Activated CD4-positive, alpha-beta memory T cell treated with anti-CD3 and anti-CD28 coated beads, Interleukin-2, amount 10 ng/mL, durations not matched to agents 7 days and 5 days (primary cell): ENCODE measurements at regions not wholly inside any gene's neighbourhood (a gene's known extent, or its start where the extent isn't known, plus 50 kb on each side); places are given as distances from the start of the nearest gene placed in this dataset.
"Not testable (repeated sequence)": the region's sequence is repeated elsewhere in the genome, so short reads cannot be mapped to it uniquely, and the experiment has no call there.

Source experiments
- CTCF ChIA-PET: fragments of 350-600 bp; sonication (Branson Sonifier 250); formaldehyde crosslinking; loops from one replicate; lab custom pipeline; 2021; ENCODE audit warnings: antibody characterized with exemption, inconsistent platforms; lab: Charles Lee
- POLR2A ChIA-PET: fragments of 350-600 bp; sonication (Branson Sonifier 250); formaldehyde crosslinking; loops from one replicate; lab custom pipeline; 2021; ENCODE audit warnings: antibody characterized with exemption; lab: Charles Lee
- DNase-seq: peaks from one replicate; pipeline ENCODE4 v3.0.0-alpha.2; 2020
- H3K27ac Mint-ChIP-seq: one replicate; pipeline ENCODE4 v1.8.0; 2021; ENCODE audit warnings: mild to moderate bottlenecking, mixed read lengths
- H3K27me3 Mint-ChIP-seq: one replicate; pipeline ENCODE4 v1.8.0; 2021; ENCODE audit warnings: mixed read lengths
- H3K36me3 Mint-ChIP-seq: one replicate; pipeline ENCODE4 v1.8.0; 2021; ENCODE audit warnings: low read depth, mixed read lengths
- H3K4me1 Mint-ChIP-seq: one replicate; pipeline ENCODE4 v1.8.0; 2021; ENCODE audit warnings: mixed read lengths
- H3K4me3 Mint-ChIP-seq: one replicate; pipeline ENCODE4 v1.8.0; 2021; ENCODE audit warnings: mild to moderate bottlenecking, mixed read lengths
- H3K9me3 Mint-ChIP-seq: one replicate; pipeline ENCODE4 v1.8.0; 2021; ENCODE audit warnings: mixed read lengths

GRCh38 chr3:124633524-124633923 lies 96.7 kb upstream of the UMPS start:
- CTCF ChIA-PET: no interaction called here
- peaks cover 82% of the 10 kb centered on the region for H3K27me3 Mint-ChIP-seq

GRCh38 chr3:124634210-124635168 lies 95.8 kb upstream of the UMPS start:
- CTCF ChIA-PET: no interaction called here
- H3K9me3 Mint-ChIP-seq: no peaks in the 10 kb centered on the region
- DNase-seq: no peak

More at GRCh38 chr3:124633524-124633923, 96.7 kb upstream of the UMPS start:
- Mint-ChIP-seq H3K27ac (no peak overlapping the region), H3K4me3 (no peak overlapping the region), H3K36me3 (no peaks in the 10 kb centered on the region), H3K9me3 (no peaks in the 10 kb centered on the region), H3K4me1 (peaks cover 6% of the 10 kb centered on the region)
- POLR2A ChIA-PET: no interaction called here
- no peak for DNase-seq

GRCh38 chr3:124635169-124635539 lies 95.1 kb upstream of the UMPS start:
- peaks cover 76% of the 10 kb centered on the region for H3K27me3 Mint-ChIP-seq
- no peak for DNase-seq
- POLR2A ChIA-PET: no interaction called here
- H3K4me3 Mint-ChIP-seq: no peak overlapping the region
- peaks cover 19% of the 10 kb centered on the region for H3K4me1 Mint-ChIP-seq
- H3K36me3 Mint-ChIP-seq: no peaks in the 10 kb centered on the region
- H3K27ac Mint-ChIP-seq: no peak overlapping the region
- CTCF ChIA-PET: no interaction called here
- H3K9me3 Mint-ChIP-seq: no peaks in the 10 kb centered on the region

More at GRCh38 chr3:124634210-124635168, 95.8 kb upstream of the UMPS start:
- POLR2A ChIA-PET: no interaction called here
- H3K4me3 Mint-ChIP-seq: no peak overlapping the region
- H3K27ac Mint-ChIP-seq: no peak overlapping the region
- no peaks in the 10 kb centered on the region for H3K36me3 Mint-ChIP-seq
- peaks cover 12% of the 10 kb centered on the region for H3K4me1 Mint-ChIP-seq
- H3K27me3 Mint-ChIP-seq: peaks cover 81% of the 10 kb centered on the region

- H3K4me3 Mint-ChIP-seq: no peak overlapping the region
- no peak for DNase-seq
- H3K9me3 Mint-ChIP-seq: no peaks in the 10 kb centered on the region
- peaks cover 28% of the 10 kb centered on the region for H3K4me1 Mint-ChIP-seq
- H3K27ac Mint-ChIP-seq: no peak overlapping the region
- peaks cover 76% of the 10 kb centered on the region for H3K27me3 Mint-ChIP-seq
- ChIA-PET CTCF (no interaction called here), POLR2A (no interaction called here)
- no peaks in the 10 kb centered on the region for H3K36me3 Mint-ChIP-seq
Observed at GRCh38 chr3:124636101-124636862, 94.0 kb upstream of the UMPS start.

GRCh38 chr3:124636863-124637296 lies 93.4 kb upstream of the UMPS start:
- Mint-ChIP-seq H3K27ac (no peak overlapping the region), H3K36me3 (no peaks in the 10 kb centered on the region), H3K9me3 (no peaks in the 10 kb centered on the region), H3K4me1 (peaks cover 28% of the 10 kb centered on the region), H3K27me3 (peaks cover 76% of the 10 kb centered on the region), H3K4me3 (no peak overlapping the region)
- DNase-seq: no peak
- ChIA-PET POLR2A (no interaction called here), CTCF (no interaction called here)

GRCh38 chr3:124639406-124640237 lies 90.6 kb upstream of the UMPS start:
- peaks cover 28% of the 10 kb centered on the region for H3K4me1 Mint-ChIP-seq
- H3K36me3 Mint-ChIP-seq: no peaks in the 10 kb centered on the region
- ChIA-PET CTCF (interaction anchor here (0.7 to 1.9 kb wide), 2 partner anchors 50 to 581 kb away, joined by 4 to 6 read pairs; no protein-coding TSS in a partner anchor), POLR2A (interaction anchor here (0.5 to 1.3 kb wide), 4 partner anchors 10 to 87 kb away, joined by 3 to 4 read pairs (median 3); no protein-coding TSS in a partner anchor)
- no peak overlapping the region for H3K4me3 Mint-ChIP-seq
- peak overlapping the region; percentile 10 for H3K27ac Mint-ChIP-seq
- H3K9me3 Mint-ChIP-seq: no peaks in the 10 kb centered on the region
- no peak for DNase-seq
- H3K27me3 Mint-ChIP-seq: peaks cover 72% of the 10 kb centered on the region

GRCh38 chr3:124640635-124641306 lies 89.5 kb upstream of the UMPS start:
- Mint-ChIP-seq H3K9me3 (no peaks in the 10 kb centered on the region), H3K27ac (no peak overlapping the region), H3K27me3 (peaks cover 73% of the 10 kb centered on the region), H3K4me1 (peaks cover 29% of the 10 kb centered on the region), H3K36me3 (peaks cover 4% of the 10 kb centered on the region), H3K4me3 (no peak overlapping the region)
- CTCF ChIA-PET: interaction anchor here (0.7 to 1.9 kb wide), 2 partner anchors 48 to 580 kb away, joined by 4 to 6 read pairs; no protein-coding TSS in a partner anchor
- POLR2A ChIA-PET: interaction anchor here (0.5 kb wide), 1 partner anchor 88 kb away, joined by 3 read pairs; no protein-coding TSS in a partner anchor
- no peak for DNase-seq

- Mint-ChIP-seq H3K9me3 (no peaks in the 10 kb centered on the region), H3K36me3 (peaks cover 4% of the 10 kb centered on the region), H3K27me3 (peaks cover 70% of the 10 kb centered on the region), H3K4me1 (peaks cover 24% of the 10 kb centered on the region), H3K27ac (no peak overlapping the region), H3K4me3 (no peak overlapping the region)
- POLR2A ChIA-PET: no interaction called here
- CTCF ChIA-PET: no interaction called here
- no peak for DNase-seq
Observed at GRCh38 chr3:124643453-124643852, 86.8 kb upstream of the UMPS start.

- POLR2A ChIA-PET, H3K9me3 Mint-ChIP-seq, CTCF ChIA-PET, H3K4me3 Mint-ChIP-seq, H3K36me3 Mint-ChIP-seq, H3K4me1 Mint-ChIP-seq, H3K27ac Mint-ChIP-seq, DNase-seq: not testable (repeated sequence)
- H3K27me3 Mint-ChIP-seq: peaks cover 65% of the 10 kb centered on the region
Observed at GRCh38 chr3:124646186-124646585, 84.1 kb upstream of the UMPS start.

- Mint-ChIP-seq H3K27me3 (peaks cover 54% of the 10 kb centered on the region), H3K4me3 (no peak overlapping the region), H3K9me3 (no peaks in the 10 kb centered on the region), H3K4me1 (peaks cover 5% of the 10 kb centered on the region), H3K36me3 (peaks cover 4% of the 10 kb centered on the region), H3K27ac (no peak overlapping the region)
- ChIA-PET CTCF (no interaction called here), POLR2A (no interaction called here)
- no peak for DNase-seq
Observed at GRCh38 chr3:124648551-124648950, 81.7 kb upstream of the UMPS start.

- CTCF ChIA-PET: no interaction called here
- H3K27ac Mint-ChIP-seq: no peak overlapping the region
- H3K4me1 Mint-ChIP-seq: peaks cover 3% of the 10 kb centered on the region
- H3K36me3 Mint-ChIP-seq: no peaks in the 10 kb centered on the region
- H3K27me3 Mint-ChIP-seq: peaks cover 42% of the 10 kb centered on the region
- POLR2A ChIA-PET: no interaction called here
- DNase-seq: no peak
- H3K9me3 Mint-ChIP-seq: no peaks in the 10 kb centered on the region
- no peak overlapping the region for H3K4me3 Mint-ChIP-seq
Observed at GRCh38 chr3:124650798-124651197, 79.5 kb upstream of the UMPS start.

GRCh38 chr3:124651416-124651815 lies 78.8 kb upstream of the UMPS start:
- DNase-seq, H3K4me3 Mint-ChIP-seq, H3K36me3 Mint-ChIP-seq, H3K9me3 Mint-ChIP-seq, CTCF ChIA-PET, POLR2A ChIA-PET, H3K4me1 Mint-ChIP-seq, H3K27ac Mint-ChIP-seq: not testable (repeated sequence)
- H3K27me3 Mint-ChIP-seq: peaks cover 39% of the 10 kb centered on the region
